ENCODE measurements at regions not wholly inside any gene's neighbourhood (a gene's known extent, or its start where the extent isn't known, plus 50 kb on each side); places are given as distances from the start of the nearest gene placed in this dataset.

DNA sequence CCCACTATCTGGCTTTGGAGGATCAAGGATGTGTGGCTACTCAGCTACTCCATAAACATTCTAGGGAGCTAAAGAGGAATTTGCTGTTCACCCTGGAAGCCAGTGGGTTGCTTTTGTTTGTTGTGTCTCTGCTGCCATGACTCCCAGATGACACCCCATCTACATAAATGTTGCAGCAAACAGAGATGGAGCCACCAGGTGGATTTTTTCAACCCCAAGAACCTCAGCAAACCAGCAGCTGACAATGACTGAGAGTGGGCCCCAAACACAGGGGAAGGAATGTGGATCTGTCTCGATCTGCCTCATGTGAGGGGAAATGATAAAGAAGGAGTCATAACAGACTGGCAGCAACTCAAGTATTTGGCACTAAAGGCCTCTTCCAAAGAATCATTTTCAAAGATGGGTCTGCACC, 132.7 kb upstream of the TNC start:
- TF ChIP-seq POLR2A (IDR thresholded peaks at IDR 0.05): no peak
- TF ChIP-seq, protein P1, sequence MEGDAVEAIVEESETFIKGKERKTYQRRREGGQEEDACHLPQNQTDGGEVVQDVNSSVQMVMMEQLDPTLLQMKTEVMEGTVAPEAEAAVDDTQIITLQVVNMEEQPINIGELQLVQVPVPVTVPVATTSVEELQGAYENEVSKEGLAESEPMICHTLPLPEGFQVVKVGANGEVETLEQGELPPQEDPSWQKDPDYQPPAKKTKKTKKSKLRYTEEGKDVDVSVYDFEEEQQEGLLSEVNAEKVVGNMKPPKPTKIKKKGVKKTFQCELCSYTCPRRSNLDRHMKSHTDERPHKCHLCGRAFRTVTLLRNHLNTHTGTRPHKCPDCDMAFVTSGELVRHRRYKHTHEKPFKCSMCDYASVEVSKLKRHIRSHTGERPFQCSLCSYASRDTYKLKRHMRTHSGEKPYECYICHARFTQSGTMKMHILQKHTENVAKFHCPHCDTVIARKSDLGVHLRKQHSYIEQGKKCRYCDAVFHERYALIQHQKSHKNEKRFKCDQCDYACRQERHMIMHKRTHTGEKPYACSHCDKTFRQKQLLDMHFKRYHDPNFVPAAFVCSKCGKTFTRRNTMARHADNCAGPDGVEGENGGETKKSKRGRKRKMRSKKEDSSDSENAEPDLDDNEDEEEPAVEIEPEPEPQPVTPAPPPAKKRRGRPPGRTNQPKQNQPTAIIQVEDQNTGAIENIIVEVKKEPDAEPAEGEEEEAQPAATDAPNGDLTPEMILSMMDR (IDR thresholded peaks at IDR 0.05): no peak
- no peak for TF ChIP-seq POLR2AphosphoS5 (IDR thresholded peaks at IDR 0.05)

All from prostate gland (tissue), 2 donors.